ENCODE measurements at regions not wholly inside any gene's neighbourhood (a gene's known extent, or its start where the extent isn't known, plus 50 kb on each side); places are given as distances from the start of the nearest gene placed in this dataset.

DNA sequence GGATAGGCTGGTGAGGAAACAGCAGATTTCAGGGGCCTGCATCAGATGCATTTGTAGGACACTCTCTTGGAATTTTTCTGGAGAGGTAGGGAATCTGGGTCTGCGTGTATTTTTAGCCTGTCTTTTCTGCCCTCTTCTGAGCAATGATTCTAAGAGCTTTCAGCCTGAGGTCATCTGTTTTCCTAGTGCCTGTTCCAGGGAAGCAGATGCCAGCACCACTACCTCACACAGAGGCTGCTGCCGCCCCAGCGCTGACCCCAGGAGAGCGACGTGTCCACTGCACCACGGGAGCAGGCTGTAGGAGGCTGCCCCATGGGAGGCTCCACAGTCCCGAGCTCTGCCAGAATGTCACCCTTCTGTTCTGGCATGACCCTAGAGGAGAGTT lies 316.5 kb downstream of the CYP26B1 start:
- DNase-seq = peak in 1 of 2 experiments; percentile 18

DNA sequence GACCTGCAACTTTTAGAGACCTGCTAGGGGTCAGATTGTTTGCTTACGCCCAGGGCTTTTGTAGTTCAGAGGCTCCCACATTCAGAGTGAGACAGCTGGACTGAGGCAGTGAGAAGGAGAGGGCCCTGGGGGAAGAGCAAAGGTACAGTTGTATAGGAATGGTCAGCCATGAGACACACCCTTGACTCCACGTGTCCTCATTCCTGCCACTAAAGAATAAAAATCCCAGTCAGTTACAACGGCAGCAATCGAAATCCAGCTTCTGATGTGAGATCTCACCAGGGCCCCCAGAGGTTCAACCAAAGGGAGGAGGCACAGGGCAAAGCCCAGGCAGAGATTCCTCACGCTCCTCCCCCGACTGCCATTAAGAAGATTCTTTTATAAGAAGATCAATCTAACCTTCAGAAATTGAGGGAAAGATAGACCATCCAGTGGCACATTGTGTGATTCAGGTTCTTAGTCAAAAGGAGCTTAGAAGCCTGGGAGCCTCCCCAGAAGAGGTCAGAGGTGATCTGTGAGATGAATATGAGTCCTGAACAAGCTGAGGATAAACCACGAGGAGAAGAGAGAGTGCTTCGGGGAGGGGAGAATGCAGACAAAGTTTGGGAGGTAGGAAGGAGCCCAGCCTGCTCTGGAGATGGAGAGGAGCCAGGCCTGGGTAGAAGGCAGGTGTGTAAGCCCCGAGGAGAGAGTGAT lies 317.0 kb downstream of the CYP26B1 start:
- no peak for DNase-seq

DNA sequence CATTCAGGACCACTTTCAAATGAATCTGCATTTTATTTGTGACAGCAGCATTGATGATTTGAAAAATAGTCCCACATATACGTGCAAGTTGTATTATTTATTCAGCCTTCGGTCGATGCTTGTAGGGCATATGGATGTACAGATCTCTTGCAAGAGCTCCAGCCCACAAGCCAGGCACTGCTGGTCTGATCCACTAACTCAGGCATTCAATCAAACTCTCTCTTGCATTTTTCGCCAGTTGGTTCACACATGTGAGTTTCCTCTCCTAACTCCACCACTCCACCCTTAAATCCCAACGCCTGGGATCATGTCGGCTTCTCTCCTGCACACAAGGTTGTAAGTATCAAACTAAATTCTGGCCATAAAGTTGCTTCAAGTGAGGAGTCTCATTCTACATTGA lies 318.7 kb downstream of the CYP26B1 start:
- DNase-seq = no peak

DNA sequence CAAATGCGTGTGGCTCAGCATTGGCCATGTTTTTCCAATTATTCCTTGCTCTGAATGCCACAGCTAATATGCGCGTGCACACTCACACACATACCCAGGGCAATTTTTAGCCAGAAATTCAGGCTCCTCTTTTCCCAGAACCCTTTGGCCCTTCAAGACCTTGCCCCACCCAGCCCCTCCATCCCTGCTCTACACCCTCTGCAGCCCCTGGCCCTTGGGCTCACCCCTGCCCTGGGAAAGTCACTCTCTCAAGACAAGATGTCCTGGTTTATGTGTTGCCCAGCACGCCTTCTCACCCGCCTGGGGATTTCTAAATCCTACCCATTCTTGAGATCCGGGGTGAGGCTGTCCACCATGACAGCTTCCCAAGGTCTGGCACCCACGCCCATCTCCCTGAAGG lies 319.7 kb downstream of the CYP26B1 start:
- DNase-seq = no peak

DNA sequence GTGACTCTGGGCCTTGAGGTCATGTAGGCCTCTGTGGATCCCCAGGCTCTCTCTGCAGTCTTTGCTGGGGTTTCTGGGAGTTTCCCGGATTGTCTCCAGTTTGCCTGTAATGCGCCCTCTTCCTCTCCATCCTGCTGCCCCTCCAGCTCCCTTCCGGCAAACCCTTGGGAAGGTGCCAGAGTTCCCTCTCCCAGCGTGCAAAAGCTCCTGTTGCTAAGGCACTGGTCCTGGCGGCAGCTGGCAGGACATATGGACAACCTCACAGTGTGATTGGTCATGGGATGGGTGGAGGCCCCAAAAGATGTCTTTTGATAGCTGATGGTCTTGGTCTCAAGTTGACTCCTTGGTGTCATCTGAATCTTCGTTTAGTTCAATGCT lies 320.1 kb downstream of the CYP26B1 start:
- DNase-seq = no peak

DNA sequence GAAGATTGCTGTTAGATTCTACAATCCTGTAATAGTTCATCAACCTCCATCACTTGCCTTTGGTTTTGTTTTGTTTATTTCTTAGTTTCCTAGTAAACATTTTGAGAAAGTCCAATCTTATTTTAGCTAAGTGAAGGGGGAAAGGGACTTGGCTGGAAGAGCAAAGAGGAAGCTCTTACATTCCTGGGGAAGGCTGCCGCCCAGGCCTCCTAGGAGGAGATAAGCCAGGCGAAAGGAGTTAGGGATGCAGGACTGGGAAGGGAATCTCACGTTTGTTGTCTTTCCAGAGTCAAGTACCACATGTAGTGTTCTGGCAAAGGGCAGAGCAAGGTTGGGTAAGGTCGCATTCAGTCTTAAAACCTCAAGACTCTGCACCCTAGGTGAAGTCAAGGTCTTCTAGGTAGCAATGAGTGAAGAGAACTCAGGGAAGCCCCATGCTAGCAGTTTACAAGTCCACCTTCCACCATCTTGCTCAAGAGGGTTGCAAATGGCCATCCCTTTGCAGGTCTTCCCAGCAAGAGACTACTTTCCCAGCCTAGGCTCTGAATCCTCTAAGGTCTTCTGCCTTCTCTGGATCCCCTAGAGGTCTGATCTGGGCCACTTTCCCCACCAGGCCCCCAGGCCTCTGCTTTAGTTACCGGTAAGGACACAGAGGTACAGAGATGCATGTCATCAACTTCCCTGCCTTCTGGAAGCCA lies 320.7 kb downstream of the CYP26B1 start:
- DNase-seq = no peak

DNA sequence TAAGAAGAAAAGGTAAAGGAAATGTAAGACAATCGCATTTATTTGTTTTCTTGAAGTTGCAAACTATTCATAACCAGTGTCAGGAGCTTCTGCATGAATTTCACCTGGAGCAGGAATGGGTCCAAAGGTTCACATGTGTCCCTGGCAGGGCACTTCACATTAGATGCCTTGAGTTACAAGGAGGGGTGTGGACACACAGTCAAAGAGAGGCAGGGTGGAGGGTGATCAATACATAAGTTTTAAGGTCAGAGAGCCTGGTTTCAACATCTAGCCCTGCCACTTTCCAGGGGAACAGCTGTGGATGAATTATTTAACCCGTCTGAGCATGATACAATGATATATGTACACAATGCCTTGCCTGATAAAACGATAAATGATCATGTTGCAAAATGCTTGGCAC lies 321.4 kb downstream of the CYP26B1 start:
- no peak for DNase-seq

DNA sequence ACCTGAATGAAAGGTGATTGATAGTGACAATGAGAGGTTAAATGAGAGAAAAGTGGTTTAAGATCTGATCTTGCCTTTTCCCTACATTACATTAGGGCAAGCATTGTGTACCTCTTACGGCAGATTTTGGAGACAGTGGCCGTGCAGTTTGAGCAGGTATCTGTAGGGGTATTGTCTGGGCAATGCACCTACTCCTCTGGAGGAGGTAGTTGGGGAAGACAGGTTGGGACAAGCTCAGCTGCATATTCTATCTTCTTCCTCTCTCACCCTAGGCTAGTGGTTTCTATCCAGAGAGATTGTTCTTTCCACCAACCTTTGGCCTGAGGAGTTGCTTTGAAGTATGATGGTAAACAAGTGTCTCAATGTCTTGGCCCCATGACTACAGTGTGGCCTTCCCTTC lies 323.2 kb downstream of the CYP26B1 start:
- DNase-seq = no peak

DNA sequence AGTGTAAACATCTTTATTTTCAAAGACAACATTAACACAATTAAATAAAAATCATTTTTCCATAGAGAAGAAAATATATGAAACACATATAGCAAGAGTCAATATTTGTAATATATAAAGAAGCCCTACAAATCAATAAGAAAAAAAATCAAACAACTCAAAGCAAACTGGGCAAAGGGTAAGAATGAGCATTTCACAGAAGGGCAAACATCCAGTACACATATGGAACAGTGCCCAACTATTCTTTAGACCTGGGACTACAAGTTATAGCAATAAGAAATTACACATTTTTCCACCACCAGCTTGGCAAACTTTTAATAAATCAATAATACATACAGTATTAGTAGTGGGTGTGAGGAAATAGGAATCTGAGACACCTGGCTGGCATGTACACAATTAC lies 324.1 kb downstream of the CYP26B1 start:
- no peak for DNase-seq

DNA sequence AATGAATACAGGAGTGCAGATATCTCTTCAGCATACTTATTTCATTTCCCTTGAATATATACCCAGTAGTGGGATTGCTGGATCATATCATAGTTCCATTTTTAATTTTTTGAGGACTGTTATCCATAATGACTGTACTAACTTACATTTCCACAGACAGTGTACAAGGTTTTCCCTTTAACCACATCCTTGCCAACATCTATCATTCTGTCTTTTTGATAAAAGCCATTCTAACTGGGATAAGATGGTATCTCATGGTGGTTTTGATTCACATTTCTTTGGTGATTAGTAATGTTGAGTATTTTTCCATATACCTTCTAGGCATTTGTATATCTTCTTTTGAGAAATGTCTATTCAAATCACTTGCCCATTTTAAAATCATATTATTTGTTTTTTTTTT lies 325.2 kb downstream of the CYP26B1 start:
- DNase-seq = no peak

DNA sequence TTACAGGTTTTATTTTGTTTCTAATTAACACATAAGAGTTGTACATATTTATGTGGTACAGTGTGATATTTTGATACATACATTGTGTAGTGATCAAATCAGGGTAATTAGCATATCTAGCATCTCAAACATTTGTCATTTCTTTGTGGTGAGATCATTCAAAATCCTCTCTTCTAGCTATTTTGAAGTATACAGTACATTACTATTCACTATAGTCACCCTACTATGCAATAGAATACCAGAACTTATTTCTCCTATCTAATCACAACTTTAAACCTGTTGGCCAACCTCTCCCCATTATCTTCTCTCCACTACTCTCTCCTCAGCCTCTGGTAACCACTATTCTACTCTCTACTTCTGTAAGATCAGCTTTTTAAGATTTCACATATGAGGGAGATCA lies 325.8 kb downstream of the CYP26B1 start:
- DNase-seq = no peak

DNA sequence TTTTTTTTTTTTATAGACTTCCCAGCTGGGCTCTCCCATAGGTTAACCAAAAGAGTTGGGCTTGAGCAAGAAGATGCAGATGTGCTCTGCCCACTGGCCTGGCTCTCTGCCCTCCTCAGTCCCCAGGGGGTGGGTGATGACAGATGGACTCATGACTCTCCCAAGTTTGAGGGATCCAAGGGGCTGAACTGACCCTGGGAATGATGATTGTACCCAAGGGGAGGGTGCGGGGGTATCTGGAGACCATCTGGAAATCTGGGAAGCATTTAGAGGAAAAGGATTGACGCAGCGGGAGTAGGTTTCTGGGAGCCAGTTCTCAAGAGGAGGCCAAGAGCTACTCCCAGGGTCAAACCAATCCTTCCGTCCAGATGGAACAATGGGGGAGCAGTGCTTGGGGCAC lies 330.8 kb downstream of the CYP26B1 start:
- no peak for DNase-seq

DNA sequence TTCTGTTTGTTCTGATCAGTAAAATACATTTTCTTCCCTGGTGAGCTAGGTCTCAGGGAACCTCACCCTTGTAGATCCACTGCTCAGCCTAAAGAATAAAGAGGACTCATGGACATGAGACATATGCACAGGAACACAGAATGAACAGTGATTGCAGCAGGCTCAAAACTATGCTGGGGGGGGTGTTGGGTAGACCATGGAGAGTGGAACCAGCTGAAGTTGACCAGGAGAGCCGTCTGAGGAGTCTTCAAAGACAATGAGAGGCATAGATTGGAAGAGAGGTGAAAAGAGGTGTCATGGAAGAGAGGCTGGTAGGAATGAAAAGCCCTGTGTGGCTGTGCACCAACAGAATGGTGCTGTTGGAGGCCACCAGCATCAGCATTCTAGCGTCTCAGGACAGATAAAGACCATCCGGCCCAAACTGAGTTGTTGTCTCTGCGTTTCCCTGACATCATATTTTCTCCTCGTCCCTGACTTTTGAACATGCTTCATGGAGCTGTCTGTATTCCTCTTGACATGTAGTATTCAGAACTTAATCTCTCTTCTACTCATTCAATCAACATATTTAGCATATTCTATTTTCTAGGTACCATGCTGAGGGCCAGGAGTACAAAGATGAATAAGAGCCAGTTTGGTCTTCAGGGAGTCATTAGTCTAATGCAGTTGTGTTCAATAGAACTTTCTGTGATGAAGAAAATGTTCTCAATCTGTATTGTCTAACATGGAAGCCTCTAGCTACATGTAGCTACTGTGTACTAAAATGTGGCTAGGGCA lies 331.8 kb downstream of the CYP26B1 start:
- no peak for DNase-seq

DNA sequence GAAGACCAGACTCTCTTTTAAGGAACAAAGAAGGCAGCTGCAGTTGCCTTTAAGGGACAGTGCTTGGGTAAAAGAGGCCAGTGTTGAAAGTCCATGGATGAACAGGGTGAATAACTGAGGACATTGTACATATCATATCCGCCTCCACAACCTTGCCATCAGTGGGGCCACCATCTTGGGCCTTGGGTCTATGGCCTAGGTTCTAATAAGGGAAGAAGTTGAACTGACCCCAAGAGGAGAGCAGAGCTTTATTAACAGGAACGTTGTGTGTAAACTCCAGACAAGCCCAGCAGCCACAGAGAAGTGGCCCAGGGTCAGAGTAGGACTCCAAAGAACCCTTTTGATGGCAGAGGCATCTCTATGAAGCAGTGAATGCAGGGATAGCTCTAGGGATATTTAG lies 332.8 kb downstream of the CYP26B1 start:
- DNase-seq = no peak

DNA sequence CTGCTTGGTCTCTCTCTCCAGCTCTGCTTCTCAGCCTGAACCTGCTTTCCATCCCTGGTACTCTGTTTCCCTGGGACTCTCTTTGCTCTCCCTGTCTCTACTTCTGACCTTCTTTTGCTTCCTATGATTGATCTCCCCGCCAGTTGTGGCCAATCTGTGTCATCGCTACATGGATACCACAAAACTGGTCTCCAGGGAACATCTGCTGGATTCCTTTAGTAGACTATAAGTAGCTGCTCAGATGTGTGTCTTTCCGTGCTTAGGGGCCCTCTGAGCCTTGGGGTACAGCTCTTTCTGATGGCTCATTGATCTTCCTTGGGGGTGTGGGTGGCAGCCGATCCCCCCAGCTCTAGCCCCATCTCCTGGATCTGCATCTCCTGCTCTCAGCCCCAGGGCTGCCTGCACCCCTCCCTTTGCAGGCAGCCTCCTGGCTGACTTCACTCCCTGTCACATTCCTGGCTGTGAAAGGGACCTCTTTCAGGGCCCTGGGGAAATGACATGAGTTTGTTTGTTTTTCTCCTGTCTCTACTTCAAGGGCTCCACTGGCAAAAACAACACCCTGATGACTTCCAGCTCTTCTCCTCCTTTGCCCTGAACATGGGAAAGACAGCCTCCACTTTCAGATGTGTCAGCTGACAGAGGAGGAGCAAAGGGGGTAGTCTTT lies 333.7 kb downstream of the CYP26B1 start:
- DNase-seq = no peak

DNA sequence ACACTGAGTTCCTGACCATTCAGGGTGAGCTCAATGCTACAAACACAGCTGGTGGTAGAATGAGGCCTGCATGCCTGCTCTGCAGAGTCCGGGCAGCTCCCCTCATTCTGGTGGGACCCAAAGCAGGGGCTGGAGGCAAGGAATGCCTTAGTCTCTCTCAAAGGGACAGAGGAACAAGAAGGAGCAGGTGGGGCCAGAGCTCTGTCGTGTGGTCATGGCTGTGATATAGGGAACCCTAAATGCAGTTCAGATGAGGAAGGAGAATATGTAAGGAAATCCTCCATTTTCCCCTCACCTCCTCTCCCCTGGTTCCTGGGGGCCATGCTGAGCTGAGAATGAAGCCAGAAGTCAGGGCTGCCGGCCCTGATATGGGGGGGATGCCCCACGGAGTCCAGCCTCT lies 334.3 kb downstream of the CYP26B1 start:
- no peak for DNase-seq

DNA sequence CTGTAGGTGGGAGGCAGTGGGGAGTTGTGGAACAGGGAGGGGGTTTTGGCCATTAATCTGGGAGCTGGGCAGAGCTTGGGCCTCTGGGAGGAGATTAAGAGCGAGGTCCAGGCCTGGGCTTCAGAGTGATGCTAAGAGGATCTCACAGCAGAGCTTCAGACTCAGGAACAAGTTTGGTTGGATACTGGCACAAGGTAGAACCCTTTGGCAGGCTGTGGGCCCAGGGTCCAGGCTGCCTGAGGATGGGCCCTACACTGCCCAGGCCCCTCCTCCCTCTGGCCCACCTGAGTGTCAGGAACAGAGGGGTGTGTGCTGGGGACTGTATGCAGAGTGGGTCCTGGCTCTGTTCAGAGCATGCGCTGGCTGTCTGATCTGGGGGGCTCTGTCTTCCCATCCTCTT lies 334.9 kb downstream of the CYP26B1 start:
- DNase-seq = no peak

DNA sequence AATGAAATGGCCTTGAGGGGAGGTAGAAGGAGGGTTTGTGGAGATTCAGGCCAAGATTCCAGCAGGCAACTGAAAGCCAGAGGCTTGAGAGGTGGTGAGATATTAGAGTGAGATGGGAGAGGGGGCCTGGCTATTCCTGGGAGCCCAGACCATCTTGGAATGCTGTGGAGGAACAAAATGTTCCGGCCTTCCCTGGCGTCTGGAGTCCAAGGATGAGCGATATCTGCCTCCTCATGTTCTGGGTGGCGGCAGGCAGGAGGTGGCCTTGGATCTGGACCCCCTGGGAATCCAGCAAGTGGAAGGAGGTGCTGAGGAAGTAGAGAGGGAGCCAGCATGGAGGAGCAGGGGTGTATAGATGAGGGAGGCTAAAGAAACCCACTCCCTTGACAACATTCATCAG lies 335.9 kb downstream of the CYP26B1 start:
- DNase-seq = no peak

DNA sequence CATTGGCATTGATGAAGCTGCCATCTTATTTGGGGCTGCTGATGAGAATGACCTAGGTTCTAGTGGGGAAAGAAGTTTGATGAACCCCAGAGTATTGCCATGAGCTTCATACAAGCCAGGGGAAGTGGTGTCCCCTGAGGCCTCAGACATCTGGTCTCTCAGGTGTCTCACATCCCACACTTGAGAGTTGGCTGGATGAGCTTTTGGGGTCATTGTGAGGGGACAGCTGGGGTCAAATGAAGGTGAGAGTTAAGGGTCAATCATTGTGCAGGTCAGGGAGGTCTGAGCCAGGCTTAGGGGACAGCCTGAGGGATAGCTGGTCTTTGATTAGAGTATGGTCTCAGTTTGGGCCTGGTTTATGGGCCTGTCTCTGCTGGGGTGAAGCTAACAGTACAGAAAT lies 336.5 kb downstream of the CYP26B1 start:
- DNase-seq = no peak

DNA sequence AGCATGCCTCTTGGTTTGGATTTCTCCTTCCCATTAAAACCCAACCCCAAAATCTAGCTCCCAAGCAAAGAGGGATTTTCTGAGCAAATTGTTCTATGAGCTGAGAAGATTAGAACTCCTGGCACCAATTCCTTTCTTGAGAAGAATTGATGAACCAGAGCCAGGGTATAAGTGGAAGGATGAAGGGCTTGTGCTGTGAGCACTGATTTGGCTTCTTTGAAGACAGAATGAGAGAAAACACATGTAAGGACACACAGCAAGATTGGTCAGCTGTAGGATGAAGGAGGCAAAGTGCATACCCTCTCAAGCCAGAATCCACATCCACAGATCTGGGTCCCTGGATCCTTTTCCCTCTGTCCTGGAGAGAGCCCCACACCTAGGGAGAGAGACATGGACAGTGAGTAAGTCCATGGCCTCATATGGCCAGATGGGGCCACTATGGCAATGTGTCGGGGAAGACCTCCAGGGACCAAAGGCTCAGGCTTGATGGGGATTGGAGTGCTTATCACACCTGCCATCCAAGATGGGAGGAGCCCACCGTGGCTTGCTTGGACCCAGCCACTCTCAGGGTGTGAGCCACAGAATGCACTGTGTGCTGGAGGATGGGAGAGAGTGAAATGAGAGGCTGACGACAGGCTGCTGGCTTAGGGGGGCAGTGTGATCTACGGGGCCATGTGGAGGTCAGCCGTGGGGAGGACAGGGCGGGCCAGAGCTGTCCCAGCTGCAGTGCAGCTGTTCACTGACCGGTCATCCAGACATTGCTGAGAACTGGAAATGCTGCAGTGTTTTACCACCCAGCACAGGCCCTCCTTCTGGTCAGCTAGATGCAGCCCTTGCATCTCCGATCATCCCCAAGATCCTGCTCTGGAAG lies 339.8 kb downstream of the CYP26B1 start:
- no peak for DNase-seq

DNA sequence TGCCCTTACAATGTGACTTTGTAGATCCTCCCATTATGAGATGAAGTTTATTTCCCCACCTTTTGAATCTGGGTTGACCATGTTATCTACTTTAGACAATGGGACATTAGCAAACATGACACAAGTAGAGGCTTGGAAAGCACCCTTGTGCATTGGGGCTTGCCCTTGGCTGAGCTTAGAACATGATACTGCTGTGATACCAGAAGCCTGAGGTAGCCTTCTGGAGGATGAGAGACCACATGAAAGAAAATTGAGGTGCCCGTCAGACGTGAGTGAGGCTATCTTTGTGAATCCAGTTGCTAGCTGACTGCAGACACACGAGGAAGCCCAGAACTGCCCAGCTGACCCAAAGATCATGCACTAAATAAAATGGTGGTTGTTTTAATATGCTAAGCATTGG lies 341.2 kb downstream of the CYP26B1 start:
- DNase-seq = no peak

DNA sequence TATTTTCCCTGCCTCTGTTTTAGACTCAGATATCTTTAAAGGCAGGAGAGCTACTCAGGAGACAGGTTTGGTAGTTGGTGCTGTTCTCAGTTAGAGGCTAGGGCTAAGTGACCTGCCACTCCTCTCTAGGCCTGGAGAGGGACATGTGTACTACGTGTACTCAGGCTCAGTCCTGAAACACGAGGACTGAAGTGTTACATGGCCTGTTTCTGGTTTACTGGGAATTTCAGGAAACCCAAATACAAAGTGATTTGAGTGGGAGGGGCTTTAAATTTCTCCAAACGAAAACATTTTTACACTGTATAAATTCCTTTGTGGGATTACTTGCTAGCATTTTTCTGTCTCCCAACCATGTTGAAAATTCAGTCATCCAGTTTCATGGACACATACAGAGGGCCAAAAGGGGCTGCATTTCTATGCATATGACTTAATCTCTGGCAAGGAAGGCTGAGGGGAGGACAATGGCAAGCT lies 343.3 kb downstream of the CYP26B1 start:
- no peak for DNase-seq

DNA sequence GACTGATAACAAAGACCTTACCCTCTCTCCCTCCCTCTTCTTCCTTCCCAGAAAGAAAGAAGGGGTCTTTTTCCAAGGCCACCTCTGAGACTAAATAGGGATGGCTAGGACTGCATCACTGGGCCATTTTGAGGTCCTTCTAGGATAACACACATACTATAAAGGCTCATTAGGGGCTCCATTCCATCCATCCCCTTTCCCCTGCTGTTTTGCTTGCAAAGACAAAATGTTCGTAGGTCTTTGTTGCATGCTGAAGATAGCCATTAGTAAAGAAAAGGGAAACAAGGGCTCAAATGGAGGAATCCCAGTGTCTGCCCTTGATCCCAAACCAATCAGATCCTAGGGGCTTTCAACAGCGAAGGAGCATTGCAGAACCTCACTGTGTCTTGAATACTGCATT lies 344.3 kb downstream of the CYP26B1 start:
- DNase-seq = no peak

Measured in cerebellar nuclear complex (tissue), 1 donor.